NCI-H446 treated with DMSO at 0.1 percent for 48 hours (cell line): ENCODE measurements at regions not wholly inside any gene's neighbourhood (a gene's known extent, or its start where the extent isn't known, plus 50 kb on each side); places are given as distances from the start of the nearest gene placed in this dataset.
"Not testable (repeated sequence)": the region's sequence is repeated elsewhere in the genome, so short reads cannot be mapped to it uniquely, and the experiment has no call there.

Experiments used
- DNase-seq: peaks from one replicate; lab custom pipeline; 2025; lab: John Stamatoyannopoulos, UW

- DNase-seq, result no peak
Measured at GRCh38 chr3:118504906-118505305, 529.7 kb downstream of the IGSF11 start.

DNA sequence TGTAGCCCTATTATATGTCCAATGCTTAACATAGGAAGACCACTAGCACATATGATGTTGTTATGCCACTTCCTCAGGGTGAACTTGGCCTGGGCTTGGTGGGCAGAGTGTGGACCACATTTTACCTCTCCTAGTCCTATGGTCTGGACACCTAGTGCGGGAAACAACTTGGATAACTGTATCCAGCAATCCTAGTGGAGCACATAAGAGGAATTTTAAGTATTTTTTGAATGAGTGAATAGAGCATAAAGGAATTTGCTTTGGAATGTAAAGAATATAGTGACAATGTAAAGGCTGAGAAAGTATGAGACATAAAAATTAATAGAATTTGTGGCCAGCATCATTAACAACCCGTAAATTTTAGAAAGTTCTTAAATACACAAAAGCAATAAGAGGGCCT lies 528.9 kb downstream of the IGSF11 start:
- no peak for DNase-seq

DNA sequence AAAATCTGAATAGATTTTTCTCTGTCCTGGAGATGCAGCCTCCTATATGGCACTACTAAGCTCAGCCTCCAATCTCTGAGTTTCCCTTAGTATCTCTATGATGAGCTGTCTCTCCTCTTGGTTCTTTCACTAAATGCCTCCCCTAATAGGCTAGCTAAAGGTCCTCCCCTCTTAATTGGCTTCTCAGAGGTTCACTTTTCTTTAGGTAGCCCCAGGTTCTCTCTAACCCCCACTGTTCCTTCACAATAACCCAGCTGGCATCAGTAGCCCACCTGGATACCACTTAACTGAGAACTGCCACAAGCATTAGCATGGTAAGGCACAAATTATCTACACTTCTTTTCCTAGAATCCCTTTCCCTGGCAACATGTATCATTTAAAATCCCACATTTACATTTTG lies 523.2 kb downstream of the IGSF11 start:
- no peak for DNase-seq

DNA sequence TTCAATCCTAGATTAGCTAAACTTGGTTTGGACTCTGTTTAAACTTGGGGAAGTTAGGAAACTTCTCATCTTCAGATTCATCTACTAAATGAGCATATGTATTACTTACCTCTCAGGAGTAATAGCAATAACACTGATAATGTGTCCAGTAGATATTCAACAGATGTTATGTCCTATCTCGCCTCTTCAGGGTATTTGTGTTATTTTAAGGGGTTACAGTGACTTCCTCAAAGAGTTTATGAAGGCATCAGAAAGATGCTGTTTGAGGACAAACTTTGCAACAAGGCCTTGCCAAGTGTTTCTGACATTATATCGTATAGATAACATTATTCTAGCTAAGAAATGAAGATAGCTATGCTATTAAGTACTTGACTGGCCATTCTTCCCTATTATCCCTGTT lies 522.3 kb downstream of the IGSF11 start:
- DNase-seq, result no peak

DNA sequence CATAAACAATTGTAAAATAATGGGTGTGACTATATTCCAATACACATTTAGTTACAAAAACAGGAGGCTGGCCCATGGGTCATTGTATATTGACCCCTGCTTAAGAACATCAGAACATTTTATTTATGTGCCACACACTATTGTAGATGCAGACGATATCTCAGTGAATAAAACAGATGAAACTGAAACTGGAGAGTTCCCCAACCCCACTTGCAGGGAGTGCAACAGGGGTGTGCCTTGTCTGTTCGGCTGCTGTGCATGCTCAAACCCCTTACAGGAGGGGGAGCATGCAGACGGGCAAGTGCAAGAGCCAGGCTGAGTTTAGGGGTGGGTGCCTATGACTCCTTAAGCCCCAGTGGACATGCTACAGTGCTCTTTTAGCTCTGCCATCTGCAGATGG lies 509.6 kb downstream of the IGSF11 start:
- no peak for DNase-seq

GRCh38 chr3:118526758-118527513 lies 507.7 kb downstream of the IGSF11 start:
- no peak for DNase-seq

DNA sequence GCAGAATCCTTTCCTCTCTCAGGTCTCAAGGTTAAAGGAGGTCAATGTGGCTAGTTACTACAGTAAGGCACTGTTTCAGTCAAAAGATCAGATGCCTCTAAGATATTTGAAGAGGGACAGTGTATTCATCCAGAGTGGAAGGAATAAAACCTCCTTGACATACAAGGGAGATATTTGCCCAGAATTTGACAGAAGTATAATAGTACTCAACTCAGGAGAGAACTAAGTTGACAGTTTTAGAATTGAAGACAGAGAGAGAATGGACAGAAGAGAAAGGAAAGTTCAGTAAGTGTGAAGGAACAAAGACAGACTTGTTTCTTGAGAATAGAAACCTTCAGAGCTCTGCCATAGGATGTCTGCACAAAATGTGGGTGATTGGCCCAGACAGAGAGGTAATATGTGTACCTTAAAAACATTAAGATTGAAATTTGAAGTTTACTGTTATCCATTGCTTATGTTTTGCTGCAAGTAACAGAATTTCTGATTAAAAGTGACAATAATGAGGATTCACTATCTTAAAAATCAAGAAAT lies 507.1 kb downstream of the IGSF11 start:
- no peak for DNase-seq

GRCh38 chr3:118529554-118529953 lies 505.1 kb downstream of the IGSF11 start:
- no peak for DNase-seq

- no peak for DNase-seq
Measured at GRCh38 chr3:118530350-118530922, 504.2 kb downstream of the IGSF11 start.

GRCh38 chr3:118530927-118531356 lies 503.7 kb downstream of the IGSF11 start:
- DNase-seq, result not testable (repeated sequence)

DNA sequence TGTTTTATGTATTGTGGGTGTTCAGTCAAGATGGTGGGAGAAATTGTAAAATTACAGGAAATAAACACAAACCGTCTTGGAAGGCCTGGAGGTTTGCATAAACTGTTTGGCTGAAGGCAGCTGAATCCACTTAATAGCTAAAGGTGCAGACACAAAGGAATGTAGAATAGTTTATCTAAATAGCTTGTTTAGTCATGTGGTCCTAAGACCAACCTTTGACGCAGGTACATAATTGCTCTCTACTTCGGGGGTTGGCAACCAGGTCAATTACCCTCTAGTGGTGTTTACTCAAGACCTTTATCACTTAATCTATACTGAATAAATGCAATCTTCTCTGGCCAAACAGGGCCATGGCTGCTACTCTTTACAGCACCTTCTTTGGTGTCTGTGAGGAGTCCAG lies 502.8 kb downstream of the IGSF11 start:
- DNase-seq, result no peak

GRCh38 chr3:118533676-118534075 lies 501.0 kb downstream of the IGSF11 start:
- DNase-seq, result no peak

- no peak for DNase-seq
Measured at GRCh38 chr3:118534519-118534918, 500.1 kb downstream of the IGSF11 start.

DNA sequence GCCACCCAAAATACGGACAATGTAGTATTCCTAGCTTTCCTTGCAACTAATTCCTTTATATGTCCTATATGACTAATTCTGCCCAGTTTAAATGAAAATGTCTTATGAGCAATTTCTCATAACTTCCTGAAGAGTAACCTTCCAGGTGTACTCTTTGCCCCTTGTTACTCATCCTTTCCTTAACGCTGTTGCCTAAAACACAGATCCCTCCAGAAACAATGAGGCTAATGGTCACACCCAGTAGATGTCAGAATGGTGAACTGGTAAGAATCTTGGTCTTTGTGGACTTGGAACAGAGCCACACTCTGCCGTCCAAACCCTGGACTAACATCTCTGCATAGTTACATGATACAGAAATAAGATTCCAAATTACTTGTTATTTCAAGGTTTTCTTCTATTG lies 497.9 kb downstream of the IGSF11 start:
- DNase-seq, result no peak

- no peak for DNase-seq
Measured at GRCh38 chr3:118537454-118537853, 497.2 kb downstream of the IGSF11 start.

DNA sequence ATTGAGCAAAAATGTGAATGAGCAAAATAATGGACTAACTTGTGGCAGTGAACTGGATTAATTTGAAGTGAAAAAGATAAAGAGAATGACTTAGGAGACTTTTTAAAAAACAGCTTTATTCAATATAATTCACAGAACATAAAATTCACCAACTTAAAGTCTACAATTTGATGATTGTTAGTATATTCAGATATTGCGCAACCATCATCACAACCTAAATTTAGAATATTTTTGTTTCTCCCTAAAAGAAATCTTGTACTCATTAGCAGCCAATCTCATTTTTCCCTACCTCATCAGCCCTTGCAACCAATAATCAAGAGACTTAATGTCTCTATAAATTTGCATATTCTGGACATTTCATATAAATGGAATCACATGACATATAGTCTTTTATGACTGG lies 496.5 kb downstream of the IGSF11 start:
- DNase-seq, result no peak

DNA sequence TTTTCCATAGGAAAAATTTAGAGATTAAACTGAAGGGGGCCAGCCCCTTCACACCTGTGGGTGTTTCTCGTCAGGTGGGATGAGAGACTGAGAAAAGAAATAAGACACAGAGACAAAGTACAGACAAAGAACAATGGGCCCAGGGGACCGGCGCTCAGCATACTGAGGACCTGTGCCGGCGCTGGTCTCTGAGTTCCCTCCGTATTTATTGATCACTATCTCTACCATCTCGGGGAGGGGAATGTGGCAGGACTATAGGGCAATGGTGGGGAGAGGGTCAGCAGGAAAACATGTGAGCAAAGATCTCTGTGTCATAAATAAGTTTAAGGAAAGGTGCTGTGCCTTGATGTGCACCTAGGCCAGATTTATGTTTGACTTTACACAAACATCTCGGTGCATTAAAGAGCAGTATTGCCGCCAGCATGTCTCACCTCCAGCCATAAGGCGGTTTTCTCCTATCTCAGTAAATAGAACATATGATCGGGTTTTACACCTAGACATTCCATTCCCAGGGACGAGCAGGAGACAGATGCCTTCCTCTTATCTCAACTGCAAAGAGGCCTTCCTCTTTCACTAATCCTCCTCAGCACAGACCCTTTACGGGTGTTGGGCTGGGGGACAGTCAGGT lies 494.7 kb downstream of the IGSF11 start:
- not testable (repeated sequence) for DNase-seq

DNA sequence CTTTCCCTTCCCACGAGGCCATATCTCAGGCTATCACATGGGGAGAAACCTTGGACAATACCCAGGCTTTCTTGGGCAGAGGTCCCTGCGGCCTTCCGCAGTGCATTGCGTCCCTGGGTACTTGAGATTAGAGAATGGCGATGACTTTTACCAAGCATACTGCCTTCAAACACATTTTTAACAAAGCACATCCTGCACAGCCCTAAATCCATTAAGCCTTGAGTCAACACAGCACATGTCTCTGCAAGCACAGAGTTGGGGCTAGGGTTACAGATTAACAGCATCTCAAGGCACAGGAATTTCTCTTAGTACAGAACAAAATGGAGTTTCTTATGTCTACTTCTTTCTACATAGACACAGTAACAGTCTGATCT lies 494.2 kb downstream of the IGSF11 start:
- DNase-seq, result not testable (repeated sequence)

DNA sequence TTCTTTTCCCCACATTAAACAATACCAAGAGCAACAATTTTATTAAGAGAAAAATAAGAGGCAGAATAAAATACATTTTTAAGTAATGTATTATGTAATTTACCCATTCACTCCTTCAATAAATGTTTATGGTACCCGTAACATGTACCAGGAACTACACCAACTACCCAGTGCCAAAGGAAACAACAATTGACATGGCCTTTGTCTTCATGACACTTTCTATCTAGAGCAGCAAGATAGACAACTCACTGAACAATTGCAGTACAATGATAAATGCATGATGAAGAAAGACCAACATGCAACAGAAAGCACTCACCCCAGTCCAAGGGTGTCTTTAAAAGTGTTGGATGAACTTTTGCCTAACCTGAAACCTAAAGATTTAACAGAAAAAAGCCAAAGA lies 493.8 kb downstream of the IGSF11 start:
- DNase-seq, result no peak

DNA sequence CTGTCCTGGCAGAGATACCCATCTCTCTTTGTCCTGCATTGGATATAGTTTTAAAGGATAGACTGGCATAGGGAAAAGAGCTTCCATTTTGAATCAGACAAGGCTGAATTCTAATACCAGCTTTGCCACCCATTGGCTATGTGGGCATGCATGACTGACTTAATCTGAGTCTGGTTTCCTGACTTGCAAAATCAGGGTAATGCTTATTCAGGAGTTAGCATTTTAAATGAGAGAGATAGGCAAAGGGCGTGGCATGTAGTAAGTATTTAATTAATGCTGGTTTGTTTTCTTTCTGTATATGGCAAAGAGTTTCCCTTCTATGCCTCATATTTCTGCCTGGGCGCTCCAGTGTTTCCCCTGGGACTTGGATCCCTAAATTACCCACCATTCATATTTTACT lies 492.9 kb downstream of the IGSF11 start:
- DNase-seq, result no peak

- DNase-seq, result no peak
Measured at GRCh38 chr3:118543832-118544231, 490.8 kb downstream of the IGSF11 start.

DNA sequence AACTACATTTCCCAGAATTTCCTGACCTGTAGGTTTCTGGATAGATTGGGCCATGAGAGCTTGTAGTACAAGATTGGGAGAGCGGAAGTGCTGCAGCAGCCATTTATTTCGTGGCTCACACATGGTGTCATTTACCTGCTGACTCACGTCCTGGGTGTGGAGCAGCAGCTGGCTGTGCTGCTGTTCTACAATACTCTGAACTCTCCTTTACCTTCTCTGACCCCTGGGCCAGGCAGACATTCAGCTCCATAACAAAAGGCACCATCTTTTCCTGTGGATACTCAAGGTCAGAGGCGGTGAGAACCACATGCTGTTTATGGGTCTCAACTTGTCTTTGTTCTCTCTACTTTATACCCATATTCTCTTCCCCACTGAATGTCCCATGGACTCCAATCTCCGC lies 490.2 kb downstream of the IGSF11 start:
- DNase-seq, result no peak

DNA sequence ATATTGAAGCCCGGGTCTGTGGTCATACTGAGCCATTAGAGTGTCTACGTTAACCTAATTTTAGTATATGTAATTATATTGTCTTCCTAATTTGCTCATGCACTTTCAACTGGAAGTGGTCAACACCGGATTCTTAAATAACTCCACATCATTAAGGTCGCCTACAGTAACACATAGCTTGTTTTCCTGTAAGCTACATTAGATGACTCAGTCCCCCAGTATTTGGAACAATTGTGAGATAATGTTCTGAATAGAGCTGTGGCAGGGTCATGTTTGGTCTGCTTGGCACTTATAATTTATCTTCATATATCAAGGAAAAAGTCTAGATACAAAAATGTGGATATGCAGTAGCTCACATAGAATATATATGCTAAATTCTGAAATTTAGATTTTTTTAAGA lies 486.2 kb downstream of the IGSF11 start:
- no peak for DNase-seq
